SHP77 (cell line): ENCODE measurements at regions not wholly inside any gene's neighbourhood (a gene's known extent, or its start where the extent isn't known, plus 50 kb on each side); places are given as distances from the start of the nearest gene placed in this dataset.
"Not testable (repeated sequence)": the region's sequence is repeated elsewhere in the genome, so short reads cannot be mapped to it uniquely, and the experiment has no call there.

Experiments
- DNase-seq, 2 experiments: peaks; one replicate each; lab custom pipeline; 2025; lab: John Stamatoyannopoulos, UW

GRCh38 chrX:3919668-3920423 is 206.4 kb upstream of the PRKX start:
- DNase-seq, result not testable (repeated sequence)

- not testable (repeated sequence) for DNase-seq
Observed at GRCh38 chrX:3914813-3915212, 201.4 kb upstream of the PRKX start.

DNA sequence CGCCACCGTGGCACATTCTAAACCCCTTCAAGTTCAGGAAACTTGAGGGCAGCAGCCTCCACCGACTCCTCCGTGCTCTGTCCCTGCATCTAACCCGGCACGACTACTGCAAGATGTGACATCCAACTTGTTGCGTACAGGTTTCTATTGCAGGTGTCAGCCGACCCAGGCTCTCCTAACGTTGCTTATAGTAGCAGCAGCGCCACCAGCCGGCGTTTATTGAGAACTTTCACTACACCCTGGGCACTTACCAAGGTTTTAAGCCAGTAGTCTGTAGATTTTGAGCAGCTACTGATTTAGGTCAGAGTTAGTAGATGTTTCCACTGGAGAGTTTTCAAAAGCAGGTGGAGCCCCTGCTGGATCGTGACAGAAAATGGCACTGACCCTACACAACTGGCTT is 200.6 kb upstream of the PRKX start:
- not testable (repeated sequence) for DNase-seq

- not testable (repeated sequence) for DNase-seq
Observed at GRCh38 chrX:3911012-3911411, 197.6 kb upstream of the PRKX start.

GRCh38 chrX:3910611-3911010 is 197.2 kb upstream of the PRKX start:
- not testable (repeated sequence) for DNase-seq

DNA sequence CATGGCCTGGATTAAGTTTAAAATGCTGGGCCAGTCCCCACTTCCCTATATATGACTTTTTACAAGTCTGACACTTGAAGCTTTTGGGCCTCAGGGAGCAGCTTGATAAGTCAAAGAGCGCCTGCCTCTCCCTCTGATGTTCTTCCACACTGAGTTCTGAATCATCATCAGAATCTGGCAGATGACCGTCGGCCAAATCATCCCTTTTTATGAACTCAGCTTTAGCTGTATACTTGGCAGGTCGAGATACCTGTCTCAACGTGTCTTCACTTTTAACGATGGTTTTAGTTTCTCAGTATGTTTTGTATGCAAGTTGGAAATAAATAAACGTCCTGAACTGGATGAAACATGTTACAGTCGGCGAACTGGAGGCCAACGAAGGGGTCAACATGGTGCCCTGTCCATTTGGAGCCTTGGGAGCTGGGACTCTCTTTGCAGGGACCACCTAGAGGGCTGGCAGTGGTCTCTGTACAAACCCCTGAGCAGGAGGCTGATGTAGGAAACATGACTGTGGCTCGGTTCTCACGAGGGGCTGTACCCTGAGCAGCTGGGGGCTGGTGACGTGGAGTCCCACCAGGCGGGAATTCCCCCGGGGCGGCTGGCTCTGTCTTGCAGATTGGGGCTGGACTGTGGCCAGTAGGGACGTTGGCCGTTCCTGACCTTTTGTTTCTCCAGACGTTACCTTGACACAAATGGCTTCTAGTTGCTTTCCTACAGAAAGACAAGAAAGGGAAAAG is 192.2 kb upstream of the PRKX start:
- DNase-seq, result not testable (repeated sequence)

DNA sequence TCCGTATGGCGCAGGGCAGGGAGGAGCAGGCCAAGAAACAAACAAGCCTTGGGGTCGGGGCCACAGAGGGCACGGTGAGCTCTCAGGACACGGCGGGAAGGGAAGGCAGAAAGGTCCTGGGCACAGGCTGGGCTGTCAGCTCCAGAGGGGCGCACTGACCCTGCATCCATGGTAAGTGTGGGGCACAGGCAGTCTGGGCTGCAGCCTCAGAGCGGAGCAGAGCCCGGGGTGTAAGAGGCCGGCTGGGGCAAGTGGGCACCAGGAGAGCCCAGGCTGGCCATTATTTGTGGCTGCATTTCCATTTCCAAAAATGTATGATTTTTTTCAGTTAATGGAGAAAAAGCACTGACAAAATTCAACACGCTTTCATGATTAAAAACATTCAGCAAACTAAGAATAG is 188.8 kb upstream of the PRKX start:
- DNase-seq, result not testable (repeated sequence)

DNA sequence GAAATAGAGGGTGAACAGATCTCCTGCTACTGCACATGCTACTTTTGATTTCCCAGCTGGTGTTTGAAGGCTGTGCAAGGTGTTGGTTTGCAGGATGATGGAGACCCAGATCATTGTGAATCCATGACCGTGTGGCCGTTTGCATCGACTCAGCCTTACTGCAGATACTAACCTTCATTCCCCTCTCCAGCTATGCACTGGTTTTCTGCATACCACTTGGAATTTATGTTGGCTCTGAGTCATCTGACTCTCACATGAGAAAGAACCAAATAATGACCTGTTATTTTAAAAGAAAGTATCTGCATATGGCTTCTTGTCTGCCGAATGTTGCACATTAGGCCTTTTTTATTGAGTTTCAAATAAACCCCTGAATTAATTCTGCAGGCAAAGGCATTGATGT is 183.3 kb upstream of the PRKX start:
- not testable (repeated sequence) for DNase-seq

DNA sequence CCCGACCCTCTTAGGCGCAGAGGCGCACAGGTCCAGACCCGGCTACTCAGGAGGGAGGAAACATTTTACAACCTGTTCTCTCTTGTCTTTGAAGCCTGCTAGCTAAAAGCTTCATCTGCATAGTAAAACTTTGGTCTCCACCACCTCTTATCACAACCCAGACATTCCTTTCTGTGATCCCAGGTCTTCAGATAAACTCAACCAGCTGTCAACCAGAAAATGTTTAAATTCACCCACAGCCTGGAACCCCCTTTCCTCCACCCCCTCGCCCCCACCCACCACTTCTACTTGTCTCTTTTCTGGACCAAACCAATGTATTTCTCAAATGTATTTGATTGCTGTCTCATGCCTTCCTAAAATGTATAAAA is 169.1 kb upstream of the PRKX start:
- not testable (repeated sequence) for DNase-seq

- not testable (repeated sequence) for DNase-seq
Observed at GRCh38 chrX:3881898-3882552, 168.6 kb upstream of the PRKX start.

DNA sequence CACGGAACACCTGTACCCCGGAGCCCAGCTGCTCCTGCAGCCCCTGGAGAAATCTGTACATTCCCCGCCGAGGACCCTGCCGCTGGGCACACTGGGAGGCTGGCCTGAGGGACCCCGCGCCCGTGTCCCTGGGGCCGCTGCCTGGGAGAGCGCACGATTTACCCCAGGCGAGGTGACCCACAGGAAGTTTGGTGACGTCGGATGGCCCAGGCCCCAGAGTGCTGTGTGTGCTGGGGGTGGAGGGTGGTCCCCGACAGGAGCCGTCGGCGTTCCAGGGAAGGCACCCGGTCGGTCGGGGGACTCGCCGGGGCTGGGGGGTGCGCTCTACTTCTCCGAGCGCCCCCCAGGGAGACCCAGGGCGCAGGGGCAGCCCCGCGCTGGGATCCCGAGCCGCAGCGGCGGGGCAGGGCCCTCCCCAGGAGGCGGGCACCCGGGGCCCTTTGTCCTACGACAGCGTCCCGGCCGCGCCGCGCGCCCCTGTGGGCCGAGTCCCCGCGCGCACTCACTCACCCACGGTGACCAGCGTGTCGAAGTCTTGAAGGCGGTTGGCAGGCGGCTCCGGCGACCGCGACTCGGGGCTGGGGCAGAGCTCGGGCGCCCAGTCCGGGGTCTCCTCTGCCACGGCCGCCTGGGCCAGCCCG is 167.9 kb upstream of the PRKX start:
- not testable (repeated sequence) for DNase-seq

DNA sequence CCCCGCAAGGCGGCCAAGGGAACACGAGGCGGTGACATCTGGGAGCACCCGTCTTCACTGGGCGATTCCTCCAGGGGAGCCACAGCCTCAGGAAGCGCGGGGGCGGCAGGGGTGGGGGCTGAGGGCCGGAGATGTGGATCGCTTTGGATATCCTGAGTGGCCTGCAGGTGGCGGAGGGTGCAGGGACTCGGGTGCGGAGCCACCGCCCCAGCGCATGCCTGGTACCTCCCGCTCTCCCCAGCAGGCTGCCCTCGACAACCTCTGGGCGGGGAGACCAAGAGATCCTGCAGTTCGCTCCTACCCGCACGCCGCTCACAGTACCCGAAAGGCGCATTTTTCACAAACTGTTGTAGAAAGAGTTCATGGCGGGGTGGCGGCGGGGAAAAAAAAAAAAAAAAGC is 162.9 kb upstream of the PRKX start:
- not testable (repeated sequence) for DNase-seq

- DNase-seq, result not testable (repeated sequence)
Observed at GRCh38 chrX:3875638-3876037, 162.2 kb upstream of the PRKX start.

GRCh38 chrX:3872226-3872879 is 158.9 kb upstream of the PRKX start:
- DNase-seq, result not testable (repeated sequence)

- not testable (repeated sequence) for DNase-seq
Observed at GRCh38 chrX:3867067-3867831, 153.8 kb upstream of the PRKX start.

GRCh38 chrX:3858332-3858731 is 144.9 kb upstream of the PRKX start:
- not testable (repeated sequence) for DNase-seq

- not testable (repeated sequence) for DNase-seq
Observed at GRCh38 chrX:3843522-3844145, 130.2 kb upstream of the PRKX start.

DNA sequence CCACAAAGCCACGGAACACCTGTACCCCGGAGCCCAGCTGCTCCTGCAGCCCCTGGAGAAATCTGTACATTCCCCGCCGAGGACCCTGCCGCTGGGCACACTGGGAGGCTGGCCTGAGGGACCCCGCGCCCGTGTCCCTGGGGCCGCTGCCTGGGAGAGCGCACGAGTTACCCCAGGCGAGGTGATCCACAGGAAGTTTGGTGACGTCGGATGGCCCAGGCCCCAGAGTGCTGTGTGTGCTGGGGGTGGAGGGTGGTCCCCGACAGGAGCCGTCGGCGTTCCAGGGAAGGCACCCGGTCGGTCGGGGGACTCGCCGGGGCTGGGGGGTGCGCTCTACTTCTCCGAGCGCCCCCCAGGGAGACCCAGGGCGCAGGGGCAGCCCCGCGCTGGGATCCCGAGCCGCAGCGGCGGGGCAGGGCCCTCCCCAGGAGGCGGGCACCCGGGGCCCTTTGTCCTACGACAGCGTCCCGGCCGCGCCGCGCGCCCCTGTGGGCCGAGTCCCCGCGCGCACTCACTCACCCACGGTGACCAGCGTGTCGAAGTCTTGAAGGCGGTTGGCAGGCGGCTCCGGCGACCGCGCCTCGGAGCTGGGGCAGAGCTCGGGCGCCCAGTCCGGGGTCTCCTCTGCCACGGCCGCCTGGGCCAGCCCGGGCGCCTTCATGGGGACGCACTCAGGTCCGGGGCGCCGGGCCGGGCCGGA is 129.5 kb upstream of the PRKX start:
- not testable (repeated sequence) for DNase-seq

DNA sequence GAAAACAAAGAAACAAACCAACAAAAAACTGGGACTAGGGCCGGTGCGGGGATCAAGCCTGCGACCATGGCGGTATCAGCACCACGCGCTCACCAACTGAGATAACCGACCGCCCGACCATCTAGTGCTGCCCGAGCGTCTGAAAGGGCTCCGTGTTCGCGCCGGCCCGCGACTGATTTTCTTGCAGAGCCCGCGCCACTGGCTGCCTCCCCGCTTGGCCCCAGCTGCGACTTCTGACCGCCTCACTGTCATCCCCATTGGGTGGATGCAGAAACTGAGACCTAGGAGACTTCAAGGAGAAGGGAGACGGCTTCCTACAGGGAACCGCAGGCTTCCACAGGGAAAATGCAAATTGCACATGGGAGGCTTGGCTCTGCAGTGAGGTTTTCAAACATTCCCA is 125.3 kb upstream of the PRKX start:
- not testable (repeated sequence) for DNase-seq
